SK-N-SH (cell line): ENCODE measurements at regions not wholly inside any gene's neighbourhood (a gene's known extent, or its start where the extent isn't known, plus 50 kb on each side); places are given as distances from the start of the nearest gene placed in this dataset.

ENCODE experiments used
- CHD2 ChIP-seq: fragments of 150-350 bp; IDR thresholded peaks from 2 replicates; pipeline ENCODE4 v1.6.1; 2018; ENCODE audit warnings: low read length; ENCODE audit not compliant: partially characterized antibody
- EZH2phosphoT487 ChIP-seq: fragments of 200-600 bp; sonication (generic); IDR thresholded peaks from 2 replicates; pipeline ENCODE4 v1.6.1; 2017; ENCODE audit warnings: low read depth, mixed run types, mild to moderate bottlenecking, antibody characterized with exemption, moderate library complexity, borderline replicate concordance
- FOXJ3 ChIP-seq: sonication (generic); formaldehyde crosslinking; IDR thresholded peaks from 2 replicates; pipeline ENCODE4 v1.5.1; 2020; ENCODE audit warnings: mild to moderate bottlenecking, missing genetic modification reagents
- GABPA ChIP-seq: IDR thresholded peaks from 2 replicates; pipeline ENCODE4 v1.4.0; 2012; ENCODE audit warnings: low read depth, mild to moderate bottlenecking
- IRF3 ChIP-seq: fragments of 150-350 bp; IDR thresholded peaks from 2 replicates; pipeline ENCODE4 v1.6.1; 2016; ENCODE audit warnings: mild to moderate bottlenecking, low read depth, low read length
- JUND ChIP-seq: IDR thresholded peaks from 2 replicates; pipeline ENCODE4 v1.4.0; 2012
- MEF2A ChIP-seq: IDR thresholded peaks from 2 replicates; pipeline ENCODE4 v1.4.0; 2012; ENCODE audit warnings: low read depth, borderline replicate concordance
- PBX3 ChIP-seq: IDR thresholded peaks from 2 replicates; pipeline ENCODE4; 2012
- RAD21 ChIP-seq: IDR thresholded peaks from 2 replicates; pipeline ENCODE4 v1.6.1; 2012; ENCODE audit warnings: mild to moderate bottlenecking, low read length
- REST ChIP-seq: IDR thresholded peaks from 2 replicates; pipeline ENCODE4 v1.6.1; 2012; ENCODE audit warnings: mild to moderate bottlenecking, low read depth, low read length, moderate library complexity
- RFX5 ChIP-seq: IDR thresholded peaks from 2 replicates; pipeline ENCODE4 v1.6.1; 2012; ENCODE audit warnings: mild to moderate bottlenecking, improper control_type of control experiment, low read length
- TCF12 ChIP-seq: IDR thresholded peaks from 2 replicates; pipeline ENCODE4 v1.4.0; 2012
- ZBTB33 ChIP-seq: IDR thresholded peaks from 2 replicates; pipeline ENCODE4 v1.4.0; 2012; ENCODE audit warnings: low read depth, borderline replicate concordance

GRCh38 chr10:83945982-83946718, 193.2 kb upstream of the GHITM start (continued):
- no peak for TF ChIP-seq REST
- no peak for TF ChIP-seq MEF2A
- TF ChIP-seq IRF3: no peak
- no peak for TF ChIP-seq CHD2
- TF ChIP-seq EZH2phosphoT487: no peak
- TF ChIP-seq FOXJ3 (CRISPR knock-in tag): no peak
- TF ChIP-seq JUND: no peak
- no peak for TF ChIP-seq ZBTB33
- TF ChIP-seq TCF12: no peak
- TF ChIP-seq GABPA: no peak
- TF ChIP-seq RAD21: no peak
- no peak for TF ChIP-seq PBX3
- no peak for TF ChIP-seq RFX5
- TF ChIP-seq, all 33 proteins: peak for 0
